ENCODE measurements at regions not wholly inside any gene's neighbourhood (a gene's known extent, or its start where the extent isn't known, plus 50 kb on each side); places are given as distances from the start of the nearest gene placed in this dataset.

DNA sequence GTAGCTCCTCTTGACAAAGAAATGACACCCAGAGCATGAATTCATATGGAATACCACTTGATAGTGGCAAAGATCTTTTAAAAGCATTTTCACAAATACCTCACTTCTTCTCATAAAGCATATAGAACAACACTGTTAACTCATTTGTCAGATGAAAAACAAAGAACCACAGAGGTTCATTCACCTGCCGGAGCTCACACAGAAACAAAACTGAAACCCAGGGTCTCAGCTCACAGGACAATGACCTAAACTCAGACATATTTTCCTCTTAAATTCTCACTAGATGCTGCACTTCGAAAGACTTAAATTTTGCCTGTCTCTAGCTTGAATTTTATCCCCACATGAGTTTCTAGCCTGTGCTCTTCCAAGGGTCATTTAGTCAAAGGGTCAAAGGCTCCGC is 339.0 kb downstream of the KCNN2 start:
- TF ChIP-seq EZH2 (IDR thresholded peaks at IDR 0.05; ENCODE audit: borderline replicate concordance, low read depth, low read length, poor library complexity, severe bottlenecking) = no peak
- TF ChIP-seq, protein P1, sequence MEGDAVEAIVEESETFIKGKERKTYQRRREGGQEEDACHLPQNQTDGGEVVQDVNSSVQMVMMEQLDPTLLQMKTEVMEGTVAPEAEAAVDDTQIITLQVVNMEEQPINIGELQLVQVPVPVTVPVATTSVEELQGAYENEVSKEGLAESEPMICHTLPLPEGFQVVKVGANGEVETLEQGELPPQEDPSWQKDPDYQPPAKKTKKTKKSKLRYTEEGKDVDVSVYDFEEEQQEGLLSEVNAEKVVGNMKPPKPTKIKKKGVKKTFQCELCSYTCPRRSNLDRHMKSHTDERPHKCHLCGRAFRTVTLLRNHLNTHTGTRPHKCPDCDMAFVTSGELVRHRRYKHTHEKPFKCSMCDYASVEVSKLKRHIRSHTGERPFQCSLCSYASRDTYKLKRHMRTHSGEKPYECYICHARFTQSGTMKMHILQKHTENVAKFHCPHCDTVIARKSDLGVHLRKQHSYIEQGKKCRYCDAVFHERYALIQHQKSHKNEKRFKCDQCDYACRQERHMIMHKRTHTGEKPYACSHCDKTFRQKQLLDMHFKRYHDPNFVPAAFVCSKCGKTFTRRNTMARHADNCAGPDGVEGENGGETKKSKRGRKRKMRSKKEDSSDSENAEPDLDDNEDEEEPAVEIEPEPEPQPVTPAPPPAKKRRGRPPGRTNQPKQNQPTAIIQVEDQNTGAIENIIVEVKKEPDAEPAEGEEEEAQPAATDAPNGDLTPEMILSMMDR (conservative IDR thresholded peaks at IDR 0.05; ENCODE audit: low read depth, low read length) = no peak

All from A673 (cell line).